Astrocyte of the spinal cord (primary cell): ENCODE measurements at regions not wholly inside any gene's neighbourhood (a gene's known extent, or its start where the extent isn't known, plus 50 kb on each side); places are given as distances from the start of the nearest gene placed in this dataset.
"Not testable (repeated sequence)": the region's sequence is repeated elsewhere in the genome, so short reads cannot be mapped to it uniquely, and the experiment has no call there.

Experiments
- DNase-seq: peaks from one replicate; pipeline ENCODE4 v3.0.0; 2011; ENCODE audit warnings: low read depth, low spot score
- H3K4me3 ChIP-seq: 2 replicates; pipeline ENCODE4 v1.5.1; 2011; ENCODE audit warnings: low read depth, mild to moderate bottlenecking, low read length, moderate library complexity
- CTCF ChIP-seq: IDR thresholded peaks from 2 replicates; pipeline ENCODE4 v1.5.1; 2012; ENCODE audit warnings: low read depth, mild to moderate bottlenecking, low read length, inconsistent platforms
- in situ Hi-C: cut with HindIII; loops from 2 replicates; pipeline ENCODE4 v1.10.0; 2017; ENCODE audit warnings: low sequenced_read_pairs

GRCh38 chr10:78441694-78442093 lies 408.0 kb downstream of the RPS24 start:
- no peak for TF ChIP-seq CTCF
- no peak overlapping the region for H3K4me3 ChIP-seq
- in situ Hi-C loops = no loop called here
- no peak for DNase-seq

GRCh38 chr10:78442836-78443550 lies 409.3 kb downstream of the RPS24 start:
- no peak for TF ChIP-seq CTCF
- H3K4me3 ChIP-seq = no peak overlapping the region
- in situ Hi-C loops = no loop called here
- DNase-seq = no peak

GRCh38 chr10:78443900-78444571 lies 410.4 kb downstream of the RPS24 start:
- no peak for TF ChIP-seq CTCF
- no peak for DNase-seq
- H3K4me3 ChIP-seq = no peak overlapping the region
- in situ Hi-C loops = no loop called here

DNA sequence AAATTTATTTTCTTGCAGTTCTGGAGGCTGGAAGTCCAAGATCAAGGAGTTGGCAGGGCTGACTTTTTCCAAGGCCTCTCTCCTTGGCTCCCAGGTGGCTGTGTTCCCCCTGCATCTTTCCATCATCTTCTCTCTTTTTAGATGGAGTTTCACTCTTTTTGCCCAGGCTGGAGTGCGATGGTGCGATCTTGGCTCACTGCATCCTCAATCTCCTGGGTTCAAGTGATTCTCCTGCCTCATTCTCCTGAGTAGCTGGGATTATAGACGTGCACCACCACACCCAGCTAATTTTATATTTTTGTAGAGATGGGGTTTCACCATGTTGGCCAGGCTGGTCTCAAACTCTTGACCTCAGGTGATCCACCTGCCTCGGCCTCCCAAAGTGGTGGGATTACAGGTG lies 411.1 kb downstream of the RPS24 start:
- DNase-seq, in situ Hi-C loops, H3K4me3 ChIP-seq: not testable (repeated sequence)

- TF ChIP-seq CTCF = no peak
- H3K4me3 ChIP-seq = no peak overlapping the region
- in situ Hi-C loops = no loop called here
- DNase-seq = no peak
Observed at GRCh38 chr10:78445308-78445707, 411.6 kb downstream of the RPS24 start.

GRCh38 chr10:78448470-78448869 lies 414.8 kb downstream of the RPS24 start:
- in situ Hi-C loops = no loop called here
- DNase-seq = no peak
- no peak overlapping the region for H3K4me3 ChIP-seq
- TF ChIP-seq CTCF = no peak

DNA sequence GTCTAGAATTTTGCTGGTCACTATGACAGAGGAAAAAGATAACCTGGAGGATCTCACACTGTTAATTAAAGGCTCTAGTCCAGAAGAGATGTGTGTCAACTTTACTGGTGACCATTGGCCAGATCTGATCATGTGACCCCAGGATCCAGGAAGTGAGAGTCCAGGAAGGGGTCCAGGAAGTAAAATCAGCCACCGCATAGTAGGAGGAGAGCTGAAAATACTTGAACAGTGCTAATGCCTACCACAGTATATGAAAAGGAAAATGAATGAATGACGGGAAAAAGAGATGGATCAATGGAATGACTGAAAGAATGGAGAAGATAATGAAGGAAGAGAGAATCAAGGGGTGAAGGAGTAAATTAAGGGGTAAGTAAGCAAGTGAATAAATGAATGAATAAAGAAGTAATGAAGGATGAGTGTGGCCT lies 415.3 kb downstream of the RPS24 start:
- no peak for TF ChIP-seq CTCF
- H3K4me3 ChIP-seq = no peak overlapping the region
- in situ Hi-C loops = no loop called here
- DNase-seq = no peak
